ENCODE measurements at regions not wholly inside any gene's neighbourhood (a gene's known extent, or its start where the extent isn't known, plus 50 kb on each side); places are given as distances from the start of the nearest gene placed in this dataset.
A peak's percentile ranks its signal among the peaks of the same experiment; 100 is the strongest.
"Not testable (repeated sequence)": the region's sequence is repeated elsewhere in the genome, so short reads cannot be mapped to it uniquely, and the experiment has no call there.

DNA sequence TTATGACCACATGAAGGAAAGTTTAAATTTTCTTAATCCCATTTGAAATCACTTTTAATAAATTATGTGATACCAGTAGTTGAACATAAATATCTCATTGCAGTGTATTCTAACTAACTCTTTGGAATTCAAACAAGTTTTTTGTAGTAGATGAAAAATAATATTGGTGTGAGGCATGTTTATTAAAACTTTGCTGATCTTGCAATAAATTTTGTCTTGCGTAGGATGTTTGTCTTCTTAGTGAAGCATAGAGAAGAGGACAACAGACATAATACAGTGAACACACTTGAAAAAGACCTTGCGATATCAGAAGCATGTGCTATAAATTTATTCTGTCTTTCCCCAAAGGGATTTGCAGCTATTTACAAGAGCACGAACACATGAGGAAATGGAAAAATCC, 140.7 kb downstream of the HTR1B start:
- no peak for DNase-seq

DNA sequence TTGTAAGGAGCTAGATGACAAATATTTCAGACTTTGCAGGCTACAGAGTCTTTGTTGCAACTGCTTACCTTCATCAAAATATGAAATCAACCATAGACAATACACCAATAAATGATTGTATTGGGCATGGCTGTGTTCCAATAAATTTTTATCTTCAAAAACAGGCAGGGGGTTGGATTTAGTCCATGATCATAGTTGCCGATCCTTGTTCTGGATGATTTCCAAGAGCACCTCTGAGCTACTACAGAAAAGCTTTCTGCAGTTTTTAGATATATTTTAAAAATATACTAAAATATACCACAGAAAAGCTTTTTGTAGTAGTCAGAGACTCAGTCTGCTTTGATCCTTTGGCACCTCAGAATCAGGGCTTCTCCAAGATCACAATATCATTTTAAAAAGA, 145.0 kb downstream of the HTR1B start:
- no peak for DNase-seq

DNA sequence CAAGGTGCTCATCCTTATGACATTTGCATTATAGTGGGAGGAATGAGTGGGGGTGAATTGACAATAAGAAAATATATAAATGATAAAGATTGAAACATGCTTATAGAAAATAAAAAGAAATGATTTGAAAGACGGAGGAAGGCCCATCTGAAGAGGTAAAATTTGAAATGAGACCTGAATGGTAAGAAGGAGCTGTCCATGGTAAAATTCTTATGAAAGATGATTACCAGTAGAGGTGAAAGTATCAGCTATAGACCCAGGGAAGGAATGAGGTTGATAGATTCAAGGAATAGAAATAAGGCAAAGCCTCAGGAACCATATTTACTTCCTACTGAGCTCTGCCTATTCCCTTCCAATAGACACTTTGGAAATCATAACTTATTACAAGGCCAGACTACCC, 149.7 kb downstream of the HTR1B start:
- no peak for DNase-seq

DNA sequence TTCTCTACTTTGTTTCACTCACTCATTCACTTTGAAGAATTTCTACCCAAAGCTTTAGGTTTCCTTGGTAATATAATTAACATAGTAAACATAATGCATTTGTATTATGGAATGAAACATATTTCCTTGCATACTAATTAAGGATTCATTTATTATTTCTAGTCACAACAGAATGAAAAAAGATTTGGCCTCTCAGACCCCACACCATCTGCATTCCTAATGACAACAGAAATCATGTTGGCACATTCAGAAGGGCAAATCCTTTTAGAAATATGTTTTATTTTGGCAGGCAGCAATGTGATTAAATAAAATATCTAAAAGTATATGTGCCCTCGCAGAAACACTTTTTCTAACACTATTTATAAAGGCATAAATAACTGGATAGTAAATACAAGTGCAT, 163.4 kb downstream of the HTR1B start:
- DNase-seq = no peak

DNA sequence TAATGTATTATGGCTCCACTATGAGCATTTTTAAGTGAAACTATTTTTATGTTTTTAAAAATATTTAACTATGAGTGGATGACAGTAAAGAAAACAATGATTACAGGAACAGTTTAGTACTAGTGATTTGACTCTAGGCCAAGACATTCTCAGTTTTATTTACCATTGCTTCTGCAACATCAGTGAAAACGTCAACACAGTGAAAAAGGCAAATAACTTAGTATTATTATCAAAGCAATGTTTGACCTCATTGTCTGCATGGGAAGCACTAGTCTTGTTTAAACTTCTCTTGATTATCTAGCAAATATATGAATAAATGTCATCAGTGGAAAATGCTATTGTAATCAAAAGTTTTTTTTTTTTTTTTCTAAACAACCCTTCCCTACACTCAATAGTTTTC, 165.0 kb downstream of the HTR1B start:
- DNase-seq = no peak

DNA sequence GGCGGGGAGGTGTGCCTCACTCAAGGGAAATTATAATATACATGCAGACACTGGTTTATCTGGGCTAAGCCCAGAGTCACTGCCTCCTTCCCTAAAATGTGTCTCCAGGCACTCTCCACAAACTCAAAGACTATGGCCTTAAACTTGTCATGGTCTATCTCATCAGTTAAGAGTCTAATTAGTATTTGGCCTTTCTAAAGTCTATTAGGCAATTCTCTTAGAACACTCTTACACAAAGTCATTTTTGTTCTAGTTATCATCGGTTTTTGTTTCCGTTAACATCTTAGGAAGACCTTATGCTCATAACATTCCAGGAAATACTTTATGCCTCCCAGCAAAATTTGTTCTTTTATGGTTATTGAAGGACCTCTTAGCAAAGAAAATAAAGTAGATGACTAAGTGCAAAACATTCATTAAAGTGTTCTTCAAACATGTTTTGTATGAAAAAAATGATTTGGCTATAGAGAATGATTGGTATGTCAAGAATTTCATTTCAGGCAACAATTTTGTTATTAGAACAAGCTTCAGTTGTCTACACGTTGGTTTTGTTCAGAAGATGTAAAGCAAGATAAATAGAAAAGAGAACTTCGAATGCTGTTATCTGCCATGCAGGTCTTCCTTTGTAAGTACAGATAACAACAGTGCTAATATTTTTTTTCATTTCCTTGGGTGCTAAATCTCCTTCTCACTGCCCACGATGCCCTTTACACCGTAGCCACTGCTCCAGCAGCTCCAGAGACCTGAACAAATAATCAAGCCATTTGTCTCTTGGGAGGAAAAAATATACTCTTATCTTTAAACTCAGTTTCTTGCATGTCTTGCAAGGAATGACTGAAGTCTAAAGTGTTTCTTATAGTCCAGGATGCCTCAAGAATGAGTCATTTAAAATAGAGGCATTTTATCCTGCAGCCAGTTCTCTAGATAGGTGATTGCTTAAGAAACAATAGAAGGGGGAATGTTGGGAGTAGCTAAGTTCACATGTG, 170.4 kb downstream of the HTR1B start:
- DNase-seq = no peak

DNA sequence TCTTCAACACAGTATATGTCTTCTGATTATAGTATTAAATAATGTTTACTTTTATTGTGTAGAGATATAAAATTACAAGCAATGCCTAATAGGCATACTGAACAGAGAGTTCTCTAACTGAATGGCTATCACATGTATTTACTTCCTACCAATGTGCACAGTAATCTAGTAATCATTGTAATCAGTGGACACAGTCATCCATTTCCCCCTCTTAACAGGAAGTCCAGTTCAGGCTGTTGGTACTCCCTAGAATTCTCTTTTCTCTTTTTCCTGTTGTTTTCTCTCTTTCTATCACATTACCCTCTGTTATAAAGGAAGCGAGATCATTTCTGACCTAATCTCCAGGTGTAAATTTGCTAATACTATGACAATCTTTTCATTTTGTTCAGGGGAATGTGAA, 172.5 kb downstream of the HTR1B start:
- no peak for DNase-seq

DNA sequence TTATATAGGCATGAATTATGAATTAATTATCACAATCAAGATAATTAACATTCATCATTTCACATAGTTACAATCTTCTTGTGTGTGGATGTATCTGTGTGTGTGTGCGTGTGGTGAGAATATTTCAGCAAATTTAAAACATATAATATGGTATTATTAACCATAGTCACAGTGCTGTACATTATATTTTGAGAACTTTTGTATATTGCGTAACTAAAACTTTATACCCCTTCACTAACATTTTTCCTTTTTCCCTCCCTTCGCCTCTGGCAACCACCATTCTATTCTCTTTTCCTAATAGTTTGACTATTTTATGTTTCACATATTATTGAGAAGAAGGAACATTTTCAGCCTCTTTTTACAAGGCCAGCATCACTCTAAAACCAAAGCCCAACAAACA, 176.8 kb downstream of the HTR1B start:
- no peak for DNase-seq

DNA sequence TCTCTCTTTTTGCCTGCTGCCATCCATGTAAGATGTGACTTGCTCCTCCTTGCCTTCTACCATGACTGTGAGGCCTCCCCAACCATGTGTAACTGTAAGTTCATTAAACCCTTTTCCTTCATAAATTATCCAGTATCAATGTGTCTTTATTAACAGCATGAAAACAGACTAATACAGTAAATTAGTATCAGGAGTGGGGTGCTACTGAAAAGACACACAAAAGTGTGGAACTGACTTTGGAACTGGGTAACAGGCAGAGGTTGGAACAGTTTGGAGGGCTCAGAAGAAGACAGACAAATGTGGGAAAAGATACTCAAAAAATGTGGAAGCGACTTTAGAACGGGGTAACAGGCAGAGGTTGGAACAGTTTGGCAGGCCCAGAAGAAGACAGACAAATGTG, 189.4 kb downstream of the HTR1B start:
- no peak for DNase-seq

DNA sequence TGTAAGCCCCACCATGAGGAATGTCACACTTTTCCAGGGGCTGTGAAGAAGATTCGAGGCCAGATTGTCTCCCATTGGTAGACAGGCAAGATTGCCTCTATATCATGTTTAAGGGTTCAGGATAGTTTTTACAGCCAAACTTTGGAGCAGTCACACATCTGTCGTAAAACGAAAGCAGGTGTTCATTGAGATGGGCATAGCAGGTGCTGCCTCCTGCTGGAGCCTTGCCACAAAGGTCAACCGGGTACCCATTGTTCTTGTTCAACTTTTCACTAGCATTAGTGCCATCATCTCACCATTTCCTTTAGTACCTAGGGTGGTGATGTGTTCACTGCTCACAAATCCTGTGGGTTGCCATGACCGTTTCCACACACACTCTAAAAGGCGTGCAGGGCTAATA, 198.3 kb downstream of the HTR1B start:
- no peak for DNase-seq

DNA sequence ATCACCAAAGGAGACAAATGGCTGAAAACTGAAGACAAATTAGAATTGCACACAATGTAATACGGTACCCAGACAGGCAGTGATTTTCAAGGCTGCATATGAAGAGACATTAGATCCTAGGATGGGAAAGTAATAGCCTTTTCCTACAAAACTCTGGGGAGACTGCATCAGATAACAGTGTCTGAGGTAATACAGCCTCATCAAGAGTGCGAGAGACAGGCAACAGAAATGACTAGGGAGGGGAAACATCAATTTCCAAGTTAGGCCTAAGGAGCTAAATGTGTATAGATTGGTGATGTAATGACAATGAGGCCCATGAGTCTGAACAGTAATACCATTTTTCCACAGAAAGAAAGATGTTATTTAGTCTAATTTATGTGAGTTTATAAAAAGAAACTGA, 200.3 kb downstream of the HTR1B start:
- no peak for DNase-seq

DNA sequence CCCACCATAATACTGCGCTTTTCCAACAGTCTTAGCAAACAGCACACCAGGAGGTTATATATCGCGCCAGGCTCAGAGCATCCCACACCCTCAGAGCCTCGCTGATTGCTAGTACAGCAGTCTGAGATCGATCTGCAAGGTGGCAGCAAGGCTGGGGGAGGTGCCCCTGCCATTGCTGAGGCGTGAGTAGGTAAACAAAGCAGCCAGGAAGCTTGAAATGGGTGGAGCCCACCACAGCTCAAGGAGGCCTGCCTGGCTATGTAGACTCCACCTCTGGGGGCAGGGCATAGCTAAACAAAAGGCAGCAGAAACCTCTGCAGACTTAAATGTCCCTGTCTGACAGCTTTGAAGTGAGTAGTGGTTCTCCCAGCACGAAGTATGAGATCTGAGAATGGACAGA, 211.5 kb downstream of the HTR1B start:
- not testable (repeated sequence) for DNase-seq

DNA sequence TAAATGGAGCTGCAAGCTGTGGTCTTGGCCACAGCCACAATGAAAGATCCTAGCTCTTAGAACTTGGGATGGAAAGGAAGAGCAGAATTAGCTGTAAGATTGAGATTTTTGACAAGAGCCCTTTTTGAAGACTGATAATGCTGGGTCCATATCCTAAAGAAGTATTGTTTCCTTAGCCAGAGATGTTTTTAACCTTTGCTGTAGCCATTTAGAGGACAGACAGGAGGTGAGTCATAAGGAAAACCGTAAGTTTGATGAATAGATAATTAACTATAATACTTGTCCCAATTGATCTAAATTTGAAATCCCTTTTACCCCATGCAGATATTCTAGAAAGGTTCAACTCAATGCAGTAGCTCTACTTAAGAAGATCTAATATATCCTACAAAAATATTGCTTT, 213.7 kb downstream of the HTR1B start:
- DNase-seq = no peak

DNA sequence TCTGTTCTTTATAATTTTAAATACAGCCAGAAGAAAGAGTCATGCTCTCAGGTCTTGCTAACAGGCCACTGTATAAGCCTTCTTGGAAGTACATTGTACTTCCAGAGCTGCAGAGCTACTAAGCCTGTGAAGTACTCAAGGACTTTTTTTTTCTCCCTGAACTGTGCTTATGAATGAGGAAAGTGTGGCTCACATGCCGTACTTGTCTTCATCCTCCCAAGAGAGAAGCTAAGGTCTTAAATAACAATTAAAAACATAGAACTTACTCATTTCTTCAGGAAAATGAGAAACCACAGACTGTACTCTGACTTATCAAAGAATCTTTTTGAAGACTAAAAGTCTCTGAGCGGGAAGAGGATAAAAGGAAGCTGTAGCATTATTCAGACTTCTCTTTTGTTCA, 218.3 kb downstream of the HTR1B start:
- no peak for DNase-seq

DNA sequence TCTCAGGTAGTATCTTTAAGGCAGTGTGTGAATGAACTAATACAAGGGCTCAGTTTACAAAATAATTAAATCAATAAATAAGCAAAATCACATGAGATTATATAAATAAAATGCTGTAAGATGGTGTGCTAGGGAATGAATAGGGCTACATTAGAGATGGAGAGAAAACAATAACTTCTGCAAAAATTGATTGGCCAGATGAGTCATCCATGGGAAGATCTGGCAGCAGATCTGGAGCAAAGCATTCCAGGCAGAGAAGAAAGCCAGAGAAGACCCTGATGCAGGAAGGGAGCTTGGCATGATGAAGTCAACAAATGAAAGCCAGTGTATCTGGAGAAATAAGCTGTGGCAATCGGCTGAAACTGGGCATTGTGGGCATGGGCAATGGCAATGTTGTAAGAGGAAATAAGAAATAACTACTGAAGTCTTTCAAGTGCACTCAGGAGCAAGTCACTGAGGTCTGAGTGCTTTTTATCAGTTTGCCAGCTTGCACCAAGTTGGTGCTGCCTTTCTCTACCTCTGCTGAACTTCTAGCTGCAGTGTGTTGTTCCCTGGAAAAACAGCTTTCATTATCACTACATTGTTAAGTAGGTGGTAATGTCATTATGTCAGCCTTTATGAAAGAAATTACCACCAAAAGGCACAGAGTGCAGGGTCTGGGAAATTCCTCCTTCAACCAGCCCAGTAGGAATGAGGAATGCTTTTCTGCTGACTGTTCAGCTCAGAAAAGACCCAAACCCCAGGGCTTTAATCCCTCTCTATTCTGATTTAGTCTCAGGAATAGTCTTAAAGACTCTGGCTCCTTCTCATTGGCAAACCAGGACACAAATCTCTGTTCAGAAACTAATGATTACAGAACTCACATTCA, 231.6 kb downstream of the HTR1B start:
- no peak for DNase-seq

DNA sequence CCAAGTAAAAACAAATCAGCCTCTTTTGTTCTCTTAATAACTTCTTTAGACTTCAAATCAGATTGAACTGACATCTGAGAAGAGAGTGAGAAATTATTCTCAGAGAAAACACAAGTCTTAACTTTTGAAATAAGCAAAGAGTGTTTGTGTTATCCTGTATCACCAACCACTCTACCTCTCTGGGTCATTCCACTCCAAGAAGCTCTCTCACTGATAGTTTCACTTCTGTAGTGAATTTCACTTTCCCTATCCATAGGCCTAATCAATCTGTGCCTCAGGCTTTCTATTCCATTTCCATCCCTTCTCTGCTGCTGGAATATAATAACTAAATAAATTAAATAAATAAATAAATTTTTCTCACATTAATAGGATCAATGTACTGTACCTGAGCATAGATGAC, 235.0 kb downstream of the HTR1B start:
- DNase-seq = no peak

DNA sequence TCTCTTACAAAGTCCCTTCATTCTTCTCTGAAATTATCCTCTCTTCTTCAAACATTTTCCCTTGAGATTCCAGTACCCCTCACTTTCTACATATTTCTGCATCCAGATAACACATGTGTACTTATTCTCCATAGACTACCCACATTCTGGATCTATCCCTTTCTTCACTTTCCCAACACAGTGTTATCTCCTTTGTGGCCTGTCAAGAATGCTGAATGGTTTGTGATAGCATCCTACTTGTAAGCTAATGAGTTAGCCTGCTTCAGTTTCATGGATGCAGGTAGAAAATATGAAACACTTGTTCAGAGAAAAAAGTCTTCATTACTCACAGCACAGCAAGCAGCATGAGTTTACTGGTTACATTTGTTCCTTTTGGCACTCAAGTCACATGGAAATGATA, 245.4 kb downstream of the HTR1B start:
- no peak for DNase-seq

DNA sequence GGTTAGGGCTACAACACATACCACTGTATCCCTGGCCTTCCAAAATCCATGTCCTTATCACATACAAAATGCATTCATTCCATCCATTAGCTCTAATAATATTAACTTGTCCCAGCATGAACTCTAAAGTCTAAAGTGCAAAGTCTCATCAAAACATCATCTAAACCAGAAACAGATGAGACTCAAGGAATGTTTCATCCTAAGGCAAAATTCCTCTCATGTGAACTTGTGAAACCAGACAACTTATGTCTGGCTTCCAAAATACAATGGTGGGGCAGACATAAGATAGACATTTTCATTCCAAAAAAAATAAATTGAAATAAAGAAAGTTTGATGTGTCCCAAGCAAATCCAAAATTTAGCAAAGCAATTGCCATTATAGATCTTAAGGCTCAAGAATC, 257.4 kb downstream of the HTR1B start:
- no peak for DNase-seq

DNA sequence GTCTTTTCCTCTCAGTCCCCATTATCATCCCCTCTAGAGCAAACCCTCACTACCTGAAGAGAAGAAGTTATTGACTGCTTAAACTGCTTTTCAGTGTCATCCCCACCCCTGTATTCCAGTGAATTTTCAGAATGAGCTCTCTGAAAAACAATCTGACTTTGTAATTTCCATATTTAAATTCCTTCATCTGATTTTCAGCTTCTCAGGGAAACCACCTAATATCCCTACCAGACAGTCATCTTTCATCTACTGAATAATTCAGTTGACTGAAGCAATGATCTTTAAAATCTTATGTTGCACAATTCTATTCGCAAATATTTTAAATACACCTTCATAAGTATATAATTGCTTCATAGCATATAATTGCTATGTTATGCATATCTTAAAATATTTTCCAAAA, 258.7 kb downstream of the HTR1B start:
- peak; percentile 25 for DNase-seq

DNA sequence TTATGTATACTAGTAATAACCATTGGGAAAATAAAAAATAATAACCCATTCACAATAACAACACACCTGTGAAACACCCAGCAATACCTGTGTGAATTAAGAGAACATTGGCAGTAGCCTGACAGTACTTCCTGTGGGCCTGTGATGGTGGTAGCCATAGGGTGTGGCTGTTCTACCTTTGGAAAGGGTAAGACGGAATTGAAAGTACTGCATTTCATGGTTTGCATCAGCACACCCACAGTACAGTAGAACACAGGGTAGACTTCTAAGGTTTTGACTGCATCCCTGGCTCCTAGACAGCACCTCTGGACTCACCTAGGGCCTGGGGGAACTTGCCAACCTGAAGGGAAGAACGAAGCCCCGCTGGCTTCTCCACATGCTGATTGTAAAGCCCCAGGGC, 279.8 kb downstream of the HTR1B start:
- DNase-seq = no peak

DNA sequence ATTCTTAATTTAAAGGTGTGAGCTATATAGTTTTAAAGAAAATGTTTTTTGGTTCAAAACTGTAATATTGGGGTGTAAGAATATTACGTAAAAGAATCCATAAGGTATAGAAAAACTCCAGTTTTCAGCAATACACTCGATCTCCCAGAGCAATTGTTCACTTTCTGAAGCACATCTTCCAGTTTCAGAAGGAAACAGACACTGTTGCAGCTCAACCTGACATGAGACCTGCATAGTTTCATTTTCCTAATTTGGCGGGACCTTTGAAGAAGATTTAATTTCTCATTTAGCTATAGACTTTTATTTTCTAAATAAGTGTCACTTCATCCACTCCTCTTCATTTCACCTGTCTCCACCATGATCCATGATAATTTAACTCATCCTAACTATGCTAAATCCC, 281.5 kb downstream of the HTR1B start:
- no peak for DNase-seq

DNA sequence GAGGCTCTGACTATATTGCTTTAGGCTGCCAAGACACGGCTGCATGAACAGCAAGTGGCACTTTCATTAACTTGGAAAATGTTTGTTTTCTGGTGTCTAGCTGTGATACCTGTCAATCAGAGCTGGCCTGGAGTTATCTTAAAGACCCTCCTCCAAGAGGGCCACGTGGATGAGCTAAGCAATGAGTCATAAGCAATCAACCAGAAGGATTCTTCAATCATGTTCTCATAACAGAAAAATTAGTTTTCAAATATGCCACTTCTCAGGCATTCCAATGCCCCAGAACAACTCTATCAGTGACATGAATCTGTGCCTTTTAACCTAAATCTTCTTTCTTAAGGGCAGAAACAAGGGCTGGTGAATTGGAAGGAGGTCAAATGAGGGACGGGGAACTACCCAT, 283.0 kb downstream of the HTR1B start:
- DNase-seq = no peak

DNA sequence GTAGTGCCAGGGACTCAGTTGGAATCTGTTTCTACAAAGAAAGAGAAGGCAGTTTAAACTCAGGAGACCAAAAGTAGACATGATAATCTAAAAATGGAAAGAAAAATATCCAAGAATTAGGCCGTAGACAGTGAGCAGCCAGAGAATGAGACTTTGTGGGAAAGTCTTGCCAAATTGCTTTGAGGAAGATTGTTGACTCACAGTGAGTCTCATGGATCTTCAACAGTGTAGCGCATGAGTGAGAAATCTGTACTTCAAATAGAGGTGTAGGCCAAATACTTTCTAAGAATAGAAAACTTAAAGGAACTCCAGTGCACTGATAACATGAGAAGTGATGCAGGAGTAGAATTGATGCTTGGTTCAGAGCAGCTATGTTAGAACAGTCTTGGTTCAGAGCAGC, 284.5 kb downstream of the HTR1B start:
- DNase-seq = no peak

DNA sequence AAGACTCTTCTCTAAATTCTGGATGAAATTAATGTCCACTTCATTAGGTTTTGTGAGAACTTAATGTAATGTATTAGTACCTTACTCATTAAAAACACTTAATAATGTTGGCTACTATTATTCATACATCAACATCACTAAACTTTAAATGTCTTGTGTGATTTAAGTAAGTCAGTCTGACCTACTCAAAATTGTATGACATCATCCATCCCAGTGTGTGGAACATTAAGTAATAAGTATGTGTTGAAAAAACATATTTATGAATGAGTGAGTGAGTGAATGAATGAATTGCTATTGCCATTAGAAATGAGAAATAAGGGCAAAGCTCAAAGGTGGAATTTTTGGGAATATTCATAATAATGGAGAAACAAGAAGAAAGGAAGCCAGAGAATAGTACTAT, 285.8 kb downstream of the HTR1B start:
- DNase-seq = no peak
